Caki2 (cell line): ENCODE measurements at regions not wholly inside any gene's neighbourhood (a gene's known extent, or its start where the extent isn't known, plus 50 kb on each side); places are given as distances from the start of the nearest gene placed in this dataset.

Experiments used
- DNase-seq: peaks from one replicate; pipeline ENCODE4 v3.0.0-alpha.2; 2015; ENCODE audit warnings: low read depth
- in situ Hi-C: cut with HindIII; loops from 2 replicates; pipeline ENCODE4 v1.10.0; 2016; ENCODE audit warnings: low sequenced_read_pairs, low pct_unique_long_range_greater_than_20kb, mixed read lengths

DNA sequence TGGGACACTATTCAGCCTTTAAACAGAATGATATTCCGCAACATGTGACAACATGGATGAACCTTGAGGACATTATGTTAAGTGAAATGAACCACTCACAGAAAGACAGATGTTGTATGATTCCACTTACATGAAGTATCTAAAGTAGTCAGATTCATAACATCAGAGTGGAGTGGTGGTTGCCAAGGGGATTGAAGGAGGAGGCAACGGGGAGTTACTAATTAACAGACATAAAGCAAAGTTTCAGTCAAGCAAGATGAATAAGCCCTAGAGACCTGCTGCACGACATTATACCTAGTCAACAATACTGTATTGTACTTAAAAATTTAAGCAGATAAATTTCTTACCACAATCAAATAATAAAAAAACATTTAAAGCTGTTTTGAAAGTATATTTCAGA lies 105.0 kb upstream of the NR0B1 start:
- peak; percentile 65 for DNase-seq
- in situ Hi-C loops = no loop called here

DNA sequence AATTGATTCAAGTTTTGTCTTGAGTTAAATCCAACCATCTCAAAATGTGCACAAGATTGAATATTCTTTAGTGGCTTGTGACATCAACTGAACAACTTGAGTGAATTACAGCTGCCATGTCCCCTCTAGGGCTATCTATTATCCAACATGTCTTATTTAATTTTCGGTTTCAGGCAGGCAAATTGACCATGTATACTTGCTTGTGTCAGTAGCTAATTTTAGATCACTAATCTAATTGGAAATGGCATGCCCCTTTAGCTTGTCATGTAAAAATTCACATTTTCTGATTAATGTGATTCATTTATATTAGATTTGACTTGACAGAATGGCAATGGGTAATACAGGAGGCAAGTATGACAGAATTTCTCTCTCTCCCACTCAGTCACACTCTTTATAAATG lies 93.2 kb upstream of the NR0B1 start:
- no peak for DNase-seq
- in situ Hi-C loops = no loop called here

DNA sequence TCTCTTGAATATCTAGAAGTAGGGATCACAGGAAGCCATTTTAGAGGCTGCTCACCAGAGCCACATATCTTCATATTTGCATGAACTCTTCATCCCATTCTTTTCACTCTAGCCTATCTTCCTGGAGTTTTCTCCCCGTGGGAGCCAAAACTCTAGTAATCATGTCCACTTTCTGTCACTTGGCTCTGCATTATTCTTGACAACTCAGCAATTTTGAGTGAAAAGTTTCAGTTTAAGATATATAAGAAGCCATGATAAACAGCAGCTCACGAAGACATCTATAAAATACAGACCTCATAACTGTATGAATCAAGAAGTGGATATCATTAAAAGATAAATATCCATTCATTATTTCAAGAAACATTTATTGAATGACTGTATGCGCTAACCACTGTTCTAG lies 79.1 kb upstream of the NR0B1 start:
- no peak for DNase-seq
- in situ Hi-C loops = no loop called here

GRCh38 chrX:30373951-30374350 lies 64.8 kb upstream of the NR0B1 start:
- in situ Hi-C loops = no loop called here
- DNase-seq = no peak

- in situ Hi-C loops = no loop called here
- DNase-seq = no peak
Measured at GRCh38 chrX:30373479-30373878, 64.3 kb upstream of the NR0B1 start.

DNA sequence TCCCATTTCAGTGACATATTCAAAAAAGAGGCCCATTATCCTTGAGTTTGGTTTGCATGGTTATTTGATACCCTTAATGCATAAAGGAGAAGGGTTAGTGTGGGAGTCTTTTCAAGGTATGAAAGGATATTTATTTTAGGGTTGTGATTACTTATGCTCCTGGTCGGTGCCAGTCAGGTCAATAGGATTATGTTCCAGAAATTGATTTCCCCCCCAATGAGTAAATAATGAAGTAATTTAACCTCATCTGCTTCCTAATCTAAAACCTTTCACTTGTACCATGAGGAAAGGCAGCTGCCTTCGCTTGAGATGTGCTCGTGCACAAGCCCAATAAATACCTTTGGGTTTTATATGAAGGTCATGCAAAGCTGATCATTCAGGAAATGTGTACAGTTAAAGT lies 55.0 kb upstream of the NR0B1 start:
- DNase-seq = no peak
- in situ Hi-C loops = no loop called here
